GM23338 (cell line): ENCODE measurements at regions not wholly inside any gene's neighbourhood (a gene's known extent, or its start where the extent isn't known, plus 50 kb on each side); places are given as distances from the start of the nearest gene placed in this dataset.

Source experiments
- ATAC-seq: fragments of 200-7000 bp; cut with Tn5 transposase; 3 replicates; pipeline ENCODE4 v1.9.1; 2020
- DNase-seq: peaks from one replicate; pipeline ENCODE4 v3.0.0-alpha.2; 2015; ENCODE audit warnings: low spot score
- H2AFZ ChIP-seq: fragments of 200-600 bp; sonication (generic); 2 replicates; pipeline ENCODE4 v1.8.0; 2016; ENCODE audit warnings: antibody characterized with exemption, mild to moderate bottlenecking, moderate library complexity
- H3F3A ChIP-seq: fragments of 200-600 bp; sonication (generic); replicated peaks from 2 replicates; pipeline ENCODE4 v1.8.0; 2017; ENCODE audit warnings: antibody characterized with exemption, mixed run types, low read depth
- H3K27ac ChIP-seq: fragments of 200-600 bp; sonication (generic); 2 replicates; pipeline ENCODE4 v1.6.1; 2016; ENCODE audit warnings: low read depth
- H3K27me3 ChIP-seq: fragments of 200-600 bp; sonication (generic); 2 replicates; pipeline ENCODE4 v1.8.0; 2016; ENCODE audit warnings: mild to moderate bottlenecking, mixed run types, moderate library complexity; ENCODE audit not compliant: insufficient read depth
- H3K36me3 ChIP-seq: fragments of 200-600 bp; sonication (generic); 2 replicates; pipeline ENCODE4 v1.8.0; 2016; ENCODE audit warnings: mild to moderate bottlenecking; ENCODE audit not compliant: insufficient read depth
- H3K4me1 ChIP-seq: fragments of 200-600 bp; sonication (generic); 2 replicates; pipeline ENCODE4 v1.8.0; 2016; ENCODE audit warnings: mild to moderate bottlenecking, moderate library complexity; ENCODE audit not compliant: insufficient read depth
- H3K4me2 ChIP-seq: fragments of 200-600 bp; sonication (generic); 2 replicates; pipeline ENCODE4 v1.7.1; 2017; ENCODE audit warnings: mixed run types
- H3K4me3 ChIP-seq: fragments of 200-600 bp; sonication (generic); 2 replicates; pipeline ENCODE4 v1.6.1; 2016; ENCODE audit warnings: mixed run types
- H3K79me2 ChIP-seq: fragments of 200-600 bp; sonication (generic); replicated peaks from 2 replicates; pipeline ENCODE4 v1.8.0; 2017; ENCODE audit warnings: mild to moderate bottlenecking; ENCODE audit not compliant: insufficient read depth
- H3K9me2 ChIP-seq: fragments of 200-600 bp; sonication (generic); 2 replicates; pipeline ENCODE4 v1.8.0; 2017; ENCODE audit not compliant: insufficient read depth
- H4K20me1 ChIP-seq: fragments of 200-600 bp; sonication (generic); replicated peaks from 2 replicates; pipeline ENCODE4 v1.8.0; 2017; ENCODE audit warnings: mild to moderate bottlenecking; ENCODE audit not compliant: insufficient read depth
- H3K27ac Mint-ChIP-seq: 2 replicates; pipeline ENCODE4 v1.8.0; 2020; ENCODE audit warnings: inconsistent platforms, mild to moderate bottlenecking, moderate library complexity, mixed read lengths
- H3K27me3 Mint-ChIP-seq: 3 replicates; pipeline ENCODE4 v1.8.0; 2022; ENCODE audit warnings: low read depth, mild to moderate bottlenecking, moderate library complexity, mixed read lengths, inconsistent platforms; ENCODE audit not compliant: insufficient read depth, poor library complexity
- H3K36me3 Mint-ChIP-seq: 3 replicates; pipeline ENCODE4 v1.8.0; 2021; ENCODE audit warnings: low read depth, mild to moderate bottlenecking, inconsistent platforms, moderate library complexity, mixed read lengths
- H3K4me1 Mint-ChIP-seq: 3 replicates; pipeline ENCODE4 v1.8.0; 2020; ENCODE audit warnings: mild to moderate bottlenecking, inconsistent platforms, mixed read lengths
- H3K4me3 Mint-ChIP-seq: 3 replicates; pipeline ENCODE4 v1.8.0; 2021; ENCODE audit warnings: moderate library complexity, mild to moderate bottlenecking, inconsistent platforms, mixed read lengths
- H3K9me3 Mint-ChIP-seq: 3 replicates; pipeline ENCODE4 v1.8.0; 2020; ENCODE audit warnings: moderate library complexity, mild to moderate bottlenecking, inconsistent platforms, mixed read lengths
- CREB1 ChIP-seq: fragments of 250-450 bp; sonication (Bioruptor Pico); IDR thresholded peaks from 2 replicates; pipeline ENCODE4 v1.5.0; 2020; ENCODE audit warnings: low read depth, mild to moderate bottlenecking, moderate library complexity
- JUNB ChIP-seq: IDR thresholded peaks from one replicate; pipeline ENCODE4 v1.6.1; 2016; ENCODE audit warnings: antibody characterized with exemption; ENCODE audit not compliant: unreplicated experiment
- NANOG ChIP-seq: IDR thresholded peaks from 2 replicates; pipeline ENCODE4 v1.6.1; 2016; ENCODE audit warnings: antibody characterized with exemption, borderline replicate concordance
- POLR2AphosphoS5 ChIP-seq: IDR thresholded peaks from 2 replicates; pipeline ENCODE4 v1.6.1; 2016; ENCODE audit warnings: antibody characterized with exemption, low read depth
- STAT1 ChIP-seq: IDR thresholded peaks from one replicate; pipeline ENCODE4 v1.6.1; 2016; ENCODE audit warnings: antibody characterized with exemption; ENCODE audit not compliant: unreplicated experiment
- ZNF331 ChIP-seq: fragments of 250-450 bp; sonication (Bioruptor Pico); IDR thresholded peaks from 2 replicates; pipeline ENCODE4 v1.5.0; 2020; ENCODE audit warnings: low read depth, mild to moderate bottlenecking, moderate library complexity
- TF ChIP-seq, protein P1 (sequence below): fragments of 250-450 bp; sonication (Bioruptor Pico); IDR thresholded peaks from 2 replicates; pipeline ENCODE4 v1.5.0; 2020; ENCODE audit warnings: mild to moderate bottlenecking, moderate library complexity
- TF ChIP-seq, protein P2 (sequence below), 2 experiments: fragments of 200-600 bp in 1 of 2; sonication (generic) in 1 of 2; conservative IDR thresholded peaks; 2 replicates each; pipeline versions ENCODE4 v1.5.1 to v1.6.1; 2016 to 2017; ENCODE audit warnings: antibody characterized with exemption in 2 of 2, low read depth in 2 of 2, mild to moderate bottlenecking in 2 of 2, moderate library complexity in 1 of 2

DNA sequence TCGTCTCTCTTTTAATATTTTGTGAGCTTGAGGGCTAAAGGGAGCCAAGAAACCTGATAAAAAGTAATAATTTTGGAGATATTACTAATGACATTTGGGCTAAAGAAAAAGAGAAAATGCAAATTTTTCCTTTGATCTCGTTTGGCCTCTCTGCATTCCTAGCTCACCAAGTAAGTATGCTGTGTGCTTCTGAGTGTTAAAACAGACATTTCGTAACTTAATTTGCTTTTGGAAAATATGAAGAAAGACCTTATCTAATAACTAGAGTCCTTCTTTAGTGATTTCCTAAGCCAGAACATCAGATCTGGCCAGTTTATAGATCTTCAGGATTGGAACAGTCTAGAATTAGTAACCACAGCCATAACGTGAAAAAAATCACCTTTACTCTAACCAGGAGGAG is 872.9 kb upstream of the SLC35B3 start (continued):
- TF ChIP-seq, protein P1, sequence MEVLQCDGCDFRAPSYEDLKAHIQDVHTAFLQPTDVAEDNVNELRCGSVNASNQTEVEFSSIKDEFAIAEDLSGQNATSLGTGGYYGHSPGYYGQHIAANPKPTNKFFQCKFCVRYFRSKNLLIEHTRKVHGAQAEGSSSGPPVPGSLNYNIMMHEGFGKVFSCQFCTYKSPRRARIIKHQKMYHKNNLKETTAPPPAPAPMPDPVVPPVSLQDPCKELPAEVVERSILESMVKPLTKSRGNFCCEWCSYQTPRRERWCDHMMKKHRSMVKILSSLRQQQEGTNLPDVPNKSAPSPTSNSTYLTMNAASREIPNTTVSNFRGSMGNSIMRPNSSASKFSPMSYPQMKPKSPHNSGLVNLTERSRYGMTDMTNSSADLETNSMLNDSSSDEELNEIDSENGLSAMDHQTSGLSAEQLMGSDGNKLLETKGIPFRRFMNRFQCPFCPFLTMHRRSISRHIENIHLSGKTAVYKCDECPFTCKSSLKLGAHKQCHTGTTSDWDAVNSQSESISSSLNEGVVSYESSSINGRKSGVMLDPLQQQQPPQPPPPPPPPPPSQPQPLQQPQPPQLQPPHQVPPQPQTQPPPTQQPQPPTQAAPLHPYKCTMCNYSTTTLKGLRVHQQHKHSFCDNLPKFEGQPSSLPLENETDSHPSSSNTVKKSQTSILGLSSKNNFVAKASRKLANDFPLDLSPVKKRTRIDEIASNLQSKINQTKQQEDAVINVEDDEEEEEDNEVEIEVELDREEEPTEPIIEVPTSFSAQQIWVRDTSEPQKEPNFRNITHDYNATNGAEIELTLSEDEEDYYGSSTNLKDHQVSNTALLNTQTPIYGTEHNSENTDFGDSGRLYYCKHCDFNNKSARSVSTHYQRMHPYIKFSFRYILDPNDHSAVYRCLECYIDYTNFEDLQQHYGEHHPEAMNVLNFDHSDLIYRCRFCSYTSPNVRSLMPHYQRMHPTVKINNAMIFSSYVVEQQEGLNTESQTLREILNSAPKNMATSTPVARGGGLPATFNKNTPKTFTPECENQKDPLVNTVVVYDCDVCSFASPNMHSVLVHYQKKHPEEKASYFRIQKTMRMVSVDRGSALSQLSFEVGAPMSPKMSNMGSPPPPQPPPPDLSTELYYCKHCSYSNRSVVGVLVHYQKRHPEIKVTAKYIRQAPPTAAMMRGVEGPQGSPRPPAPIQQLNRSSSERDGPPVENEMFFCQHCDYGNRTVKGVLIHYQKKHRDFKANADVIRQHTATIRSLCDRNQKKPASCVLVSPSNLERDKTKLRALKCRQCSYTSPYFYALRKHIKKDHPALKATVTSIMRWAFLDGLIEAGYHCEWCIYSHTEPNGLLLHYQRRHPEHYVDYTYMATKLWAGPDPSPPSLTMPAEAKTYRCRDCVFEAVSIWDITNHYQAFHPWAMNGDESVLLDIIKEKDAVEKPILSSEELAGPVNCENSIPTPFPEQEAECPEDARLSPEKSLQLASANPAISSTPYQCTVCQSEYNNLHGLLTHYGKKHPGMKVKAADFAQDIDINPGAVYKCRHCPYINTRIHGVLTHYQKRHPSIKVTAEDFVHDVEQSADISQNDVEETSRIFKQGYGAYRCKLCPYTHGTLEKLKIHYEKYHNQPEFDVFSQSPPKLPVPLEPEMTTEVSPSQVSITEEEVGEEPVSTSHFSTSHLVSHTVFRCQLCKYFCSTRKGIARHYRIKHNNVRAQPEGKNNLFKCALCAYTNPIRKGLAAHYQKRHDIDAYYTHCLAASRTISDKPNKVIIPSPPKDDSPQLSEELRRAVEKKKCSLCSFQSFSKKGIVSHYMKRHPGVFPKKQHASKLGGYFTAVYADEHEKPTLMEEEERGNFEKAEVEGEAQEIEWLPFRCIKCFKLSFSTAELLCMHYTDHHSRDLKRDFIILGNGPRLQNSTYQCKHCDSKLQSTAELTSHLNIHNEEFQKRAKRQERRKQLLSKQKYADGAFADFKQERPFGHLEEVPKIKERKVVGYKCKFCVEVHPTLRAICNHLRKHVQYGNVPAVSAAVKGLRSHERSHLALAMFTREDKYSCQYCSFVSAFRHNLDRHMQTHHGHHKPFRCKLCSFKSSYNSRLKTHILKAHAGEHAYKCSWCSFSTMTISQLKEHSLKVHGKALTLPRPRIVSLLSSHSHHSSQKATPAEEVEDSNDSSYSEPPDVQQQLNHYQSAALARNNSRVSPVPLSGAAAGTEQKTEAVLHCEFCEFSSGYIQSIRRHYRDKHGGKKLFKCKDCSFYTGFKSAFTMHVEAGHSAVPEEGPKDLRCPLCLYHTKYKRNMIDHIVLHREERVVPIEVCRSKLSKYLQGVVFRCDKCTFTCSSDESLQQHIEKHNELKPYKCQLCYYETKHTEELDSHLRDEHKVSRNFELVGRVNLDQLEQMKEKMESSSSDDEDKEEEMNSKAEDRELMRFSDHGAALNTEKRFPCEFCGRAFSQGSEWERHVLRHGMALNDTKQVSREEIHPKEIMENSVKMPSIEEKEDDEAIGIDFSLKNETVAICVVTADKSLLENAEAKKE (CRISPR knock-in tag): no peak
- TF ChIP-seq, protein P2, sequence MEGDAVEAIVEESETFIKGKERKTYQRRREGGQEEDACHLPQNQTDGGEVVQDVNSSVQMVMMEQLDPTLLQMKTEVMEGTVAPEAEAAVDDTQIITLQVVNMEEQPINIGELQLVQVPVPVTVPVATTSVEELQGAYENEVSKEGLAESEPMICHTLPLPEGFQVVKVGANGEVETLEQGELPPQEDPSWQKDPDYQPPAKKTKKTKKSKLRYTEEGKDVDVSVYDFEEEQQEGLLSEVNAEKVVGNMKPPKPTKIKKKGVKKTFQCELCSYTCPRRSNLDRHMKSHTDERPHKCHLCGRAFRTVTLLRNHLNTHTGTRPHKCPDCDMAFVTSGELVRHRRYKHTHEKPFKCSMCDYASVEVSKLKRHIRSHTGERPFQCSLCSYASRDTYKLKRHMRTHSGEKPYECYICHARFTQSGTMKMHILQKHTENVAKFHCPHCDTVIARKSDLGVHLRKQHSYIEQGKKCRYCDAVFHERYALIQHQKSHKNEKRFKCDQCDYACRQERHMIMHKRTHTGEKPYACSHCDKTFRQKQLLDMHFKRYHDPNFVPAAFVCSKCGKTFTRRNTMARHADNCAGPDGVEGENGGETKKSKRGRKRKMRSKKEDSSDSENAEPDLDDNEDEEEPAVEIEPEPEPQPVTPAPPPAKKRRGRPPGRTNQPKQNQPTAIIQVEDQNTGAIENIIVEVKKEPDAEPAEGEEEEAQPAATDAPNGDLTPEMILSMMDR (conservative IDR thresholded peaks at IDR 0.05; ENCODE audit: low read depth in 2 of 2): no peak
- no peak for TF ChIP-seq NANOG
- TF ChIP-seq POLR2AphosphoS5: no peak

DNA sequence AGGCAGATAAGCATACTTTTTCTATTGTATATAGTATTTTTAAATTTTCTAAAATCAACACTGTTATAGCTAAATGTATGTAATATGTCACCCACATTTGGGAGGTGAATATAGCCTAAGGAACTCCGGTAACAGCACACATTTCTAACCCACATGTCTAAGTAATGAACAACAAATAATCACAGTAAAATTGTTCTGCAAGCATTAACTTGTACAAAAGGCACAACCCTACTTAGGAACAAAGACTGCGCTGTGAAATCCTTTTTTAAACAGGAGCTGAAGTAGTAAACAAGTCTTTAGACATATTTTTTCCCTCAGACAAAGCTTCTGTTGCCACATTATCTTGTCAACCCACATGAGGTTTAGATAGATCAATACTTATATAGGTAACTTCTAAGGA is 872.4 kb upstream of the SLC35B3 start:
- Histone ChIP-seq H3K36me3 (no peaks in the 10 kb centered on the region), H3F3A (no peaks in the 10 kb centered on the region), H4K20me1 (no peaks in the 10 kb centered on the region), H3K4me1 (peaks cover 5% of the 10 kb centered on the region), H2AFZ (no peak overlapping the region), H3K9me2 (no peaks in the 10 kb centered on the region), H3K27ac (no peak overlapping the region), H3K4me2 (no peak overlapping the region), H3K27me3 (no peaks in the 10 kb centered on the region), H3K4me3 (no peak overlapping the region), H3K79me2 (no peaks in the 10 kb centered on the region)
- H3K27me3 Mint-ChIP-seq: no peaks in the 10 kb centered on the region
- H3K27ac Mint-ChIP-seq: no peak overlapping the region
- H3K36me3 Mint-ChIP-seq: no peaks in the 10 kb centered on the region
- ATAC-seq (no peak), DNase-seq (no peak)
- H3K4me1 Mint-ChIP-seq: peaks cover 11% of the 10 kb centered on the region; the same call in 2 of the 3 replicates
- H3K9me3 Mint-ChIP-seq: peaks cover 2% of the 10 kb centered on the region; the same call in 1 of the 3 replicates
- no peak overlapping the region for H3K4me3 Mint-ChIP-seq
- TF ChIP-seq POLR2AphosphoS5 (no peak), NANOG (no peak), ZNF331 (CRISPR knock-in tag) (no peak), CREB1 (CRISPR knock-in tag) (no peak), STAT1 (no peak), JUNB (no peak)
- TF ChIP-seq, protein P1 (CRISPR knock-in tag): no peak
